ENCODE measurements at regions not wholly inside any gene's neighbourhood (a gene's known extent, or its start where the extent isn't known, plus 50 kb on each side); places are given as distances from the start of the nearest gene placed in this dataset.

DNA sequence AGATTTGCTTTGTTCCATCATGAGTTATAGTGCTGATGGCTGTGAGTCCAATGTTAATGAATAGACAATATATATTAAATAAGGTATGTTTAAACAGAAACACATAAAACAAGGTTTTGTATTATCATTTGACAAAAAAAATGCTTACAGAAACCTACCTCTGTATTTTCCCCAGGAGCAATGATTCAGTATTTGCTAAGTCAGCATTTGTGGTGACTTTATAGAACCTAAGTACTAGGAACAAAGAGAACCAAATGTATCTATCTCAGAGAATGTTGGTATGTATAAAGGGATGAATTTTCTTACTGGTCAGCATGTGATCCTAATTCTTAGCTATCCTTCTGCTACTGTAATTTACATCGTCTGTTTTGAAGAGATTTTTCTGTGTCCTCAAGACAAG, 421.5 kb upstream of the SEL1L start:
- TF ChIP-seq, protein P1, sequence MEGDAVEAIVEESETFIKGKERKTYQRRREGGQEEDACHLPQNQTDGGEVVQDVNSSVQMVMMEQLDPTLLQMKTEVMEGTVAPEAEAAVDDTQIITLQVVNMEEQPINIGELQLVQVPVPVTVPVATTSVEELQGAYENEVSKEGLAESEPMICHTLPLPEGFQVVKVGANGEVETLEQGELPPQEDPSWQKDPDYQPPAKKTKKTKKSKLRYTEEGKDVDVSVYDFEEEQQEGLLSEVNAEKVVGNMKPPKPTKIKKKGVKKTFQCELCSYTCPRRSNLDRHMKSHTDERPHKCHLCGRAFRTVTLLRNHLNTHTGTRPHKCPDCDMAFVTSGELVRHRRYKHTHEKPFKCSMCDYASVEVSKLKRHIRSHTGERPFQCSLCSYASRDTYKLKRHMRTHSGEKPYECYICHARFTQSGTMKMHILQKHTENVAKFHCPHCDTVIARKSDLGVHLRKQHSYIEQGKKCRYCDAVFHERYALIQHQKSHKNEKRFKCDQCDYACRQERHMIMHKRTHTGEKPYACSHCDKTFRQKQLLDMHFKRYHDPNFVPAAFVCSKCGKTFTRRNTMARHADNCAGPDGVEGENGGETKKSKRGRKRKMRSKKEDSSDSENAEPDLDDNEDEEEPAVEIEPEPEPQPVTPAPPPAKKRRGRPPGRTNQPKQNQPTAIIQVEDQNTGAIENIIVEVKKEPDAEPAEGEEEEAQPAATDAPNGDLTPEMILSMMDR (IDR thresholded peaks at IDR 0.05; ENCODE audit: borderline replicate concordance, control extremely low read depth, extremely low read depth, insufficient read depth, missing control alignments): no peak
- in situ Hi-C loops (cut with MboI; ENCODE audit: low sequenced_read_pairs, unreplicated experiment): no loop called here
- no peak for DNase-seq (ENCODE audit: low spot score)

DNA sequence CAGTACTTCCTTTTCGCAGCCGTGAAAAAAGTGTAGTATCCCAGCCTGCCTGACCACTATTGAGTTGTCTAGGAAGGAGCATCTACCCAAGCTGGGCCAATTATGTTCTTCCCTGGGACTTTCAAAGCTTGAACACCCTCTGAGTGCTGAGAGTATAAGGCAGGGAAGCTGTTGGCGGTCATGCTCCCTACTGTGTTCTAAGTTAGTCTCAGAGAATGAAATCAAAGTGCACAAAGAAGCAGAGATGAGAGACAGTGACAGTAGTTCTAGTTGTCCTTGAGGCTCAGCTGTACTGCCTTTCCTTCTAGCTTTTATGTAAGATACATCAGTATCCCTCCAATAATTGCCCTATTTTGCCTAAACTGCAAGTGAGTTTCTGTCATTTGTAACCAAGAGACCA, 427.1 kb upstream of the SEL1L start:
- DNase-seq (ENCODE audit: low spot score): no peak
- in situ Hi-C loops (cut with MboI; ENCODE audit: low sequenced_read_pairs, unreplicated experiment): no loop called here
- TF ChIP-seq, protein P1 (IDR thresholded peaks at IDR 0.05; ENCODE audit: borderline replicate concordance, control extremely low read depth, extremely low read depth, insufficient read depth, missing control alignments): no peak

DNA sequence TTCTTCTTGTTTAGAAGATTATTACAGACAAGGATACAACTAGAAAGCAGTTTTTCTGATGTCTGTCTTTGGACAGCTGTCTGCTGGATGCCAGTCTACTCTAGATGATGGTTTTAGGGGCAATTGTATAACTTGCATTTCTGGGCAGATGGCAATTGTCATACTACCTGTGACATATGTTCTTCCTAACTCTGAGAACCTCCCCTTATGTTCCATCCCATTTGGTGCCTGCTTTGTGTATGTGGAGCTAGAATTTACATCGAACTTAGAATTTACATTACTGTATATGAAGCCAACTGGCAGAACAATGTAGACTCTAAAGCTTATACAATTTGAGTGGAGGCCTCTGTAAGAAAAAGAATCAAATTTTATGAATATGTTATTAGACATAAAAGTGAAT, 430.2 kb upstream of the SEL1L start:
- TF ChIP-seq, protein P1 (IDR thresholded peaks at IDR 0.05; ENCODE audit: borderline replicate concordance, control extremely low read depth, extremely low read depth, insufficient read depth, missing control alignments): no peak
- no peak for DNase-seq (ENCODE audit: low spot score)
- in situ Hi-C loops (cut with MboI; ENCODE audit: low sequenced_read_pairs, unreplicated experiment): no loop called here

DNA sequence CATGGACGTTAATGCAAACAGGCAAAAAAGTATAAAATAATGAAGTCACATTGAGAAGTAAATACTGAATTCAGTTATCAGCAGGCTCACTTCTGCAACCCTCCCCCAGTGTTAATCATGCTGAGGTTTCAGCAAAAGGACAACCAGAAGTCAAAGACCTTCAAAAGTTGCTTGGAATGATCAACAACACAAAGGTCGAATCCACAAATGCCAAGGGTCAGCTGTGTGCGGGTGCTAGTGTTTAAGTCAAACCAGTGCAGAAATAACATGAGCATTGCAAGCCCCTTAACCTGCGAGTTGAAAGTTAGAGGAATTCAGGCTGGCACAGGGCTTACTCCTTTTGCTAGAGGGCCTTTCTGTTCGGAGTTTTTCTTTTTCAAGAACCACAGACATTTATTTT, 436.7 kb upstream of the SEL1L start:
- TF ChIP-seq, protein P1 (IDR thresholded peaks at IDR 0.05; ENCODE audit: borderline replicate concordance, control extremely low read depth, extremely low read depth, insufficient read depth, missing control alignments): no peak
- DNase-seq (ENCODE audit: low spot score): no peak
- in situ Hi-C loops (cut with MboI; ENCODE audit: low sequenced_read_pairs, unreplicated experiment): no loop called here

DNA sequence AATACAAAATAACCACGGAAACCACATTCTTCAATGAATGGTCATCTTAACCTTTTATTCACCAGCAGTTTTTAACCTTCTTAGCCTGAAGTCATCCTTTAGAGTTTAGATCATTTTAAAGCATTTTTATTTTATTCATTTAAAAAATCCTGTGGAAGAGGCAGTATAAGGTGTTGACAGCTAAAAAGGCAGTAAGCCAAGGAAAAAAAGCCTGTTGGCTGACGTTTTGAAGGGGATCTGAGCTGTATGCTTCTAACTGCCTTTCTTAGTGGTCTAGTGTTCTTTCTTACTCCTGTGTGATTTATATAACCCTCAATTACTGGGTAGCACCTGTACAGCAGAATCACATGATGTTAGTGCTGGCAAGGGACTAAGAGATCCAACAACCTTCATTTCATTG, 438.3 kb upstream of the SEL1L start:
- in situ Hi-C loops (cut with MboI; ENCODE audit: low sequenced_read_pairs, unreplicated experiment): no loop called here
- TF ChIP-seq, protein P1 (IDR thresholded peaks at IDR 0.05; ENCODE audit: borderline replicate concordance, control extremely low read depth, extremely low read depth, insufficient read depth, missing control alignments): no peak
- DNase-seq (ENCODE audit: low spot score): no peak

DNA sequence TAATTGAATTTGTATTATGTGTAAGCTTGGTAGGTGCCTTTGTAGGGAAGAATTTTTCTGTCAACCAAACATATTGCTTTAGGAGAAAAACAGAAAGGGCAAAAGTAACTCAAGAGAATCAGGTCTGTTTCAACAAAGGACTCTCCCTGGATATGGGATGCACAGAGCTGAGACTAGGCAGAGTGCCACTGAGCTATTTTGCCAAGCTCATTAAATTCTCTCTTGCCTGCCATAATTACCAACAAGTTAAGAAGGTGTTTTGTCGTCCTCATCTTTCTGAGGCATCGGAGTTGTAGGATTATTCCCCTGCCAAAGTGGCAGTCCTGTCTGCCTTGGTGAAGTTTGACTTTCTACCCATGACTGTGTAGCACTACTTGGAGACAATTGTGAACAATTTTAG, 438.9 kb upstream of the SEL1L start:
- in situ Hi-C loops (cut with MboI; ENCODE audit: low sequenced_read_pairs, unreplicated experiment): no loop called here
- TF ChIP-seq, protein P1 (IDR thresholded peaks at IDR 0.05; ENCODE audit: borderline replicate concordance, control extremely low read depth, extremely low read depth, insufficient read depth, missing control alignments): no peak

DNA sequence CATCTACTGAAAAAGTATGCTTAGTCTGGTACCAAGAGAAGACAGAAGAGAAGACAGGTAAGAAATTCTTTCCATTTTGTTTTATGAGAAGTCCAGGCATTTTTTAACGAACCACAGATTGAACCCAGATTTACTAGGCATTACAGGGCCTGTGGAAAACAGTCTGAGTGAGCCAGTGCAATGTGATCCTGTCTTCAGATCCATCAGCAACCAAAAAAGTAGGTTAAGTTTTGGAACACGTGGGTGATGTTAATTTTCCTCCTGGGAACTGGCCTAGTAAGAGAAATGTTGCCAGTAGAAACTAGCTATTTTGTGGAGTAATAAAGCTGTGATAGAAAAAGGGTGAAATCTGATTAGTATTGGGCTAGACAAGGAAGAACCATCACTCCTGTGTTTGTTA, 440.9 kb upstream of the SEL1L start:
- TF ChIP-seq, protein P1 (IDR thresholded peaks at IDR 0.05; ENCODE audit: borderline replicate concordance, control extremely low read depth, extremely low read depth, insufficient read depth, missing control alignments): no peak
- no peak for DNase-seq (ENCODE audit: low spot score)
- in situ Hi-C loops (cut with MboI; ENCODE audit: low sequenced_read_pairs, unreplicated experiment): no loop called here

More for the DNA sequence above, 438.9 kb upstream of the SEL1L start:
- no peak for DNase-seq (ENCODE audit: low spot score)

All from GM13976 (cell line).